DOHH2 (cell line): ENCODE measurements at regions not wholly inside any gene's neighbourhood (a gene's known extent, or its start where the extent isn't known, plus 50 kb on each side); places are given as distances from the start of the nearest gene placed in this dataset.

Experiments used
- EZH2phosphoT487 ChIP-seq: fragments of 200-600 bp; sonication (generic); IDR thresholded peaks from 2 replicates; pipeline ENCODE4 v1.6.1; 2017; ENCODE audit warnings: borderline replicate concordance, mild to moderate bottlenecking, antibody characterized with exemption, low read length, moderate library complexity, mixed read lengths
- TF ChIP-seq, protein P1 (sequence below): fragments of 200-600 bp; sonication (generic); IDR thresholded peaks from one replicate; pipeline ENCODE4 v1.5.1; 2014; ENCODE audit warnings: antibody characterized with exemption, mild to moderate bottlenecking, low read depth, low read length; ENCODE audit not compliant: poor library complexity, severe bottlenecking

DNA sequence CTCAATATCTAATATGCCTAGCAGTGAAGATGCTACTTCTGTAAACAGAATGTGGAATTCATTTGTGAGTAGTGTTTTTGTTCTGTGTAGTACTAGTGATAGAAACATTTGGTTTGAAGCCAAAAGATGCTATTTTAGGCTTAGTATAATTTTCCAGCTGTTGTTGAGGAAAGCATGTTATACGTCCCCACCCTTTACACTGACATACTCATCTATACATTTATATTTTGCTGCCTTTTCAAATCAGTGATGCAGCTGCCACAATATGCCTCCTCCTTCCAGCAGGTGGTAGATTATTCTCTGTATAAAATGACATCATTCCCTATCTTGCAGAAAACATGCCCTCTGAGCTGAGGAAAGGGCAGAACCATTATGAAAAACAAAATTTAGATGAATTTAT lies 1217.6 kb upstream of the GJE1 start:
- TF ChIP-seq, protein P1, sequence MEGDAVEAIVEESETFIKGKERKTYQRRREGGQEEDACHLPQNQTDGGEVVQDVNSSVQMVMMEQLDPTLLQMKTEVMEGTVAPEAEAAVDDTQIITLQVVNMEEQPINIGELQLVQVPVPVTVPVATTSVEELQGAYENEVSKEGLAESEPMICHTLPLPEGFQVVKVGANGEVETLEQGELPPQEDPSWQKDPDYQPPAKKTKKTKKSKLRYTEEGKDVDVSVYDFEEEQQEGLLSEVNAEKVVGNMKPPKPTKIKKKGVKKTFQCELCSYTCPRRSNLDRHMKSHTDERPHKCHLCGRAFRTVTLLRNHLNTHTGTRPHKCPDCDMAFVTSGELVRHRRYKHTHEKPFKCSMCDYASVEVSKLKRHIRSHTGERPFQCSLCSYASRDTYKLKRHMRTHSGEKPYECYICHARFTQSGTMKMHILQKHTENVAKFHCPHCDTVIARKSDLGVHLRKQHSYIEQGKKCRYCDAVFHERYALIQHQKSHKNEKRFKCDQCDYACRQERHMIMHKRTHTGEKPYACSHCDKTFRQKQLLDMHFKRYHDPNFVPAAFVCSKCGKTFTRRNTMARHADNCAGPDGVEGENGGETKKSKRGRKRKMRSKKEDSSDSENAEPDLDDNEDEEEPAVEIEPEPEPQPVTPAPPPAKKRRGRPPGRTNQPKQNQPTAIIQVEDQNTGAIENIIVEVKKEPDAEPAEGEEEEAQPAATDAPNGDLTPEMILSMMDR, result no peak
- TF ChIP-seq EZH2phosphoT487, result no peak
